H1 (cell line): ENCODE measurements at regions not wholly inside any gene's neighbourhood (a gene's known extent, or its start where the extent isn't known, plus 50 kb on each side); places are given as distances from the start of the nearest gene placed in this dataset.

Experiments
- CTCF ChIA-PET: fragments of 300-600 bp; sonication (Branson Sonifier 250); formaldehyde crosslinking; loops from one replicate; lab custom pipeline; 2021; ENCODE audit not compliant: partially characterized antibody; lab: Charles Lee
- POLR2A ChIA-PET: fragments of 300-600 bp; sonication (Branson Sonifier 250); formaldehyde crosslinking; loops from one replicate; lab custom pipeline; 2021; ENCODE audit warnings: inconsistent platforms; ENCODE audit not compliant: partially characterized antibody; lab: Charles Lee
- DNase-seq, 2 experiments: peaks; one replicate each; pipeline versions ENCODE4 v3.0.0 to v3.0.0-alpha.2; 2010 to 2022; ENCODE audit warnings: low spot score in 2 of 2, low read depth in 1 of 2, mixed read lengths in 1 of 2
- FAIRE-seq: peaks from 2 replicates; lab custom pipeline; 2011; peaks lifted over from hg19 to GRCh38; lab: Jason Lieb, UNC
- H2AFZ ChIP-seq: 2 replicates; pipeline ENCODE4 v1.8.1; 2012; ENCODE audit warnings: low read length, inconsistent platforms
- H2AK5ac ChIP-seq: 2 replicates; pipeline ENCODE4 v1.6.1; 2013; ENCODE audit warnings: low read depth, low read length
- H2BK120ac ChIP-seq: replicated peaks from 2 replicates; pipeline ENCODE3; 2013; ENCODE audit warnings: low read depth, low read length, inconsistent platforms
- H2BK12ac ChIP-seq: 2 replicates; pipeline ENCODE4 v1.6.1; 2013; ENCODE audit warnings: low read depth, low read length
- H2BK15ac ChIP-seq: 2 replicates; pipeline ENCODE4 v1.6.1; 2013; ENCODE audit warnings: low read length
- H2BK20ac ChIP-seq: 2 replicates; pipeline ENCODE4 v1.6.1; 2013; ENCODE audit warnings: low read length
- H2BK5ac ChIP-seq: 2 replicates; pipeline ENCODE4 v1.6.1; 2013; ENCODE audit warnings: low read depth, low read length
- H3K14ac ChIP-seq: 2 replicates; pipeline ENCODE4 v1.6.1; 2013; ENCODE audit warnings: inconsistent platforms; ENCODE audit not compliant: insufficient read length
- H3K18ac ChIP-seq: 2 replicates; pipeline ENCODE4 v1.6.1; 2013; ENCODE audit warnings: low read length; ENCODE audit errors: extremely low read depth
- H3K23ac ChIP-seq: 2 replicates; pipeline ENCODE4 v1.6.1; 2013; ENCODE audit warnings: inconsistent platforms; ENCODE audit not compliant: insufficient read length
- H3K23me2 ChIP-seq: 2 replicates; pipeline ENCODE4 v1.6.1; 2013; ENCODE audit warnings: low read depth, low read length
- H3K27ac ChIP-seq: 2 replicates; pipeline ENCODE4 v1.6.1; 2011; ENCODE audit warnings: low read depth, low read length, inconsistent platforms
- H3K27me3 ChIP-seq, 4 experiments: replicated peaks in 1 of 4; 1 replicate in 1 of 4; 2 replicates in 3 of 4; pipeline versions ENCODE4 v1.6.1 to v1.8.1; 2011 to 2013; ENCODE audit warnings: low read length in 3 of 4, mild to moderate bottlenecking in 3 of 4, inconsistent platforms in 2 of 4, mixed read lengths in 2 of 4, moderate library complexity in 1 of 4; ENCODE audit not compliant: control insufficient read depth in 3 of 4, insufficient read depth in 3 of 4; ENCODE audit errors: extremely low read depth in 1 of 4
- H3K36me3 ChIP-seq, 4 experiments: 2 replicates each; pipeline versions ENCODE4 v1.6.1 to v1.8.1; 2011 to 2013; ENCODE audit warnings: mild to moderate bottlenecking in 4 of 4, low read length in 3 of 4, moderate library complexity in 2 of 4, control low read depth in 1 of 4, inconsistent platforms in 1 of 4; ENCODE audit not compliant: insufficient read depth in 4 of 4, control insufficient read depth in 2 of 4
- H3K4ac ChIP-seq: replicated peaks from 2 replicates; pipeline ENCODE3; 2013; ENCODE audit warnings: low read length, low read depth, mixed read lengths, inconsistent platforms; ENCODE audit not compliant: insufficient read length
- H3K4me1 ChIP-seq, 4 experiments: replicated peaks in 1 of 4; 1 replicate in 1 of 4; 2 replicates in 3 of 4; pipeline versions ENCODE4 v1.6.1 to v1.8.1; 2011 to 2013; ENCODE audit warnings: low read length in 3 of 4, inconsistent platforms in 2 of 4, mixed read lengths in 1 of 4; ENCODE audit not compliant: insufficient read depth in 4 of 4, control insufficient read depth in 3 of 4
- H3K4me2 ChIP-seq, 2 experiments: 2 replicates each; pipeline versions ENCODE4 v1.6.1 to v1.8.1; 2011 to 2013; ENCODE audit warnings: low read depth in 2 of 2, low read length in 2 of 2, control low read depth in 1 of 2, inconsistent platforms in 1 of 2, mild to moderate bottlenecking in 1 of 2; ENCODE audit not compliant: insufficient read depth in 1 of 2
- H3K4me3 ChIP-seq, 4 experiments: fragments of 200-600, 300-600 bp in 1 of 4; sonication (generic), shearing (Covaris generic), sonication (Bioruptor Twin) in 1 of 4; 2 replicates each; pipeline versions ENCODE4 v1.5.1 to v1.8.1; 2011 to 2016; ENCODE audit warnings: low read length in 4 of 4, low read depth in 3 of 4, control low read depth in 2 of 4, inconsistent platforms in 2 of 4, mild to moderate bottlenecking in 2 of 4, mixed read lengths in 1 of 4, moderate library complexity in 1 of 4; ENCODE audit not compliant: insufficient read depth in 2 of 4; ENCODE audit errors: extremely low read depth in 1 of 4
- H3K56ac ChIP-seq: replicated peaks from 2 replicates; pipeline ENCODE3; 2013; ENCODE audit warnings: low read depth, mild to moderate bottlenecking, mixed read lengths, low read length, inconsistent platforms; ENCODE audit not compliant: insufficient read length
- H3K79me1 ChIP-seq: 2 replicates; pipeline ENCODE4 v1.6.1; 2013; ENCODE audit warnings: low read depth, low read length, control low read depth
- H3K79me2 ChIP-seq, 2 experiments: 2 replicates each; pipeline versions ENCODE4 v1.6.1 to v1.8.1; 2012 to 2013; ENCODE audit warnings: low read length in 2 of 2, mild to moderate bottlenecking in 2 of 2, inconsistent platforms in 1 of 2; ENCODE audit not compliant: insufficient read depth in 2 of 2, control insufficient read depth in 1 of 2
- H3K9ac ChIP-seq, 4 experiments: replicated peaks in 1 of 4; 1 replicate in 1 of 4; 2 replicates in 3 of 4; pipeline versions ENCODE4 v1.6.1 to v1.8.1; 2011 to 2013; ENCODE audit warnings: low read depth in 3 of 4, low read length in 3 of 4, control low read depth in 2 of 4, mild to moderate bottlenecking in 2 of 4, moderate library complexity in 2 of 4, inconsistent platforms in 1 of 4; ENCODE audit errors: extremely low read depth in 1 of 4
- H3K9me3 ChIP-seq, 2 experiments: 2 replicates each; pipeline versions ENCODE4 v1.6.1 to v1.8.1; 2012 to 2013; ENCODE audit warnings: mild to moderate bottlenecking in 2 of 2, moderate library complexity in 2 of 2, control low read depth in 1 of 2, inconsistent platforms in 1 of 2, low read depth in 1 of 2, low read length in 1 of 2, mixed read lengths in 1 of 2; ENCODE audit not compliant: insufficient read depth in 2 of 2
- H4K20me1 ChIP-seq, 2 experiments: replicated peaks in 1 of 2; 2 replicates each; pipeline versions ENCODE3 to v1.8.1; 2011 to 2013; ENCODE audit warnings: inconsistent platforms in 2 of 2, low read length in 2 of 2, mild to moderate bottlenecking in 1 of 2; ENCODE audit not compliant: insufficient read depth in 2 of 2, control insufficient read depth in 1 of 2
- H4K5ac ChIP-seq: 2 replicates; pipeline ENCODE4 v1.6.1; 2013; ENCODE audit warnings: low read length, low read depth, mixed read lengths, inconsistent platforms; ENCODE audit not compliant: insufficient read length
- H4K8ac ChIP-seq: 2 replicates; pipeline ENCODE4 v1.8.0; 2013; ENCODE audit warnings: mild to moderate bottlenecking, moderate library complexity, low read length, inconsistent platforms; ENCODE audit not compliant: insufficient read depth; ENCODE audit errors: extremely low read depth
- H4K91ac ChIP-seq: replicated peaks from 2 replicates; pipeline ENCODE3; 2013; ENCODE audit warnings: low read length, mixed read lengths, inconsistent platforms; ENCODE audit not compliant: insufficient read length
- CHD2 ChIP-seq: IDR thresholded peaks from 2 replicates; pipeline ENCODE4 v1.6.1; 2012; ENCODE audit warnings: low read length, improper control_type of control experiment
- KDM4A ChIP-seq: IDR thresholded peaks from one replicate; pipeline ENCODE4 v1.7.1; 2012; ENCODE audit warnings: low read depth, mild to moderate bottlenecking, moderate library complexity, low read length, inconsistent platforms; ENCODE audit not compliant: severe bottlenecking
- KDM5A ChIP-seq: fragments of 200-600 bp; IDR thresholded peaks from 2 replicates; pipeline ENCODE4 v1.7.1; 2012; ENCODE audit warnings: mild to moderate bottlenecking, low read length, inconsistent platforms, mixed read lengths
- NANOG ChIP-seq: IDR thresholded peaks from 2 replicates; pipeline ENCODE4 v1.6.1; 2011; ENCODE audit warnings: low read length, low read depth, mild to moderate bottlenecking, inconsistent platforms; ENCODE audit not compliant: insufficient read depth, poor library complexity, severe bottlenecking
- NRF1 ChIP-seq: IDR thresholded peaks from 2 replicates; pipeline ENCODE4 v1.6.1; 2011; ENCODE audit warnings: mild to moderate bottlenecking, low read depth, low read length, improper control_type of control experiment

DNA sequence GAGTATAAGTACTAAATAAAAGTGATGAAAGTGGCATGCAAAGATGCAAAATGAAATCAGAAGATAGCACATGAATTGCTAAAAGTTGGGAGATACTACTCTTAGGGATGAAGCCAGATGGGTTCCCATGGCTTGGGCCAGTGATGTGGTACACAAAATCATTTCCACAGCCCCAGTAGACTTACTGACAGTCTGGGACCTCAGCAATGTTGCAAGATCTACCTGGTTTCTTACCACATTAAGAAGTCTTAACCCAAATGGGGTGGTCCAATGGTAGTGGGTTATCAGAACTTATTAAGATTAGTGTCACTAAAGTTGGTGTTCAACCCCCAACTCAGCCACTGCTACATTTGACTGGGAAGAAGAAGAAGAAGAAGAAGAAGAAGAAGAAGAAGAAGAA is 227.7 kb upstream of the IRF2BP2 start:
- Histone ChIP-seq H3K36me3 (no peaks in the 10 kb centered on the region; a peak in 1 of 8 replicates), H3K4ac (no peak overlapping the region), H3K4me2 (no peak overlapping the region), H3K4me1 (peaks cover 0 to under 1% (median 0%) of the 10 kb centered on the region in 4 experiments; a peak in 1 of 7 replicates), H2AK5ac (no peak overlapping the region), H3K9ac (no peak overlapping the region), H3K56ac (no peak overlapping the region), H3K9me3 (peaks cover 13% of the 10 kb centered on the region in 2 experiments), H3K23ac (no peak overlapping the region), H2BK5ac (no peak overlapping the region), H4K20me1 (no peaks in the 10 kb centered on the region), H3K27ac (no peak overlapping the region), H2BK120ac (no peak overlapping the region), H3K18ac (no peak overlapping the region), H3K14ac (no peak overlapping the region), H4K8ac (no peak overlapping the region), H3K27me3 (no peaks in the 10 kb centered on the region), H3K23me2 (no peaks in the 10 kb centered on the region), H2BK15ac (no peak overlapping the region), H3K4me3 (no peak overlapping the region), H3K79me1 (no peaks in the 10 kb centered on the region), H3K79me2 (no peaks in the 10 kb centered on the region), H4K5ac (no peak overlapping the region), H2BK12ac (no peak overlapping the region), H2BK20ac (no peak overlapping the region), H2AFZ (no peak overlapping the region), H4K91ac (no peak overlapping the region)
- TF ChIP-seq KDM5A = no peak
- TF ChIP-seq CHD2 = no peak
- TF ChIP-seq NRF1 = no peak
- TF ChIP-seq KDM4A = no peak
- no peak for TF ChIP-seq NANOG
- FAIRE-seq = no peak
- CTCF ChIA-PET = no interaction called here
- DNase-seq = no peak
- POLR2A ChIA-PET = no interaction called here
